K562 (cell line): ENCODE measurements at regions not wholly inside any gene's neighbourhood (a gene's known extent, or its start where the extent isn't known, plus 50 kb on each side); places are given as distances from the start of the nearest gene placed in this dataset.

Experiments used
- CHAMP1 ChIP-seq: fragments of 450-650 bp; IDR thresholded peaks from 2 replicates; pipeline ENCODE4 v1.6.1; 2016; ENCODE audit warnings: mild to moderate bottlenecking
- CREB3 ChIP-seq: fragments of 450-650 bp; conservative IDR thresholded peaks from 2 replicates; pipeline ENCODE4 v1.6.1; 2016; ENCODE audit warnings: missing genetic modification characterization, low read depth, mild to moderate bottlenecking, missing compliant biosample characterization, moderate library complexity
- CREM ChIP-seq: IDR thresholded peaks from 2 replicates; pipeline ENCODE4 v1.6.1; 2014; ENCODE audit warnings: antibody characterized with exemption, low read depth
- E2F5 ChIP-seq: sonication (generic); formaldehyde crosslinking; IDR thresholded peaks from 2 replicates; pipeline ENCODE4 v1.8.0; 2022; ENCODE audit warnings: mild to moderate bottlenecking, missing genetic modification reagents
- ELF2 ChIP-seq: fragments of 250-450 bp; sonication (Bioruptor Pico); IDR thresholded peaks from 2 replicates; pipeline ENCODE4 v1.5.0; 2021; ENCODE audit warnings: mild to moderate bottlenecking
- EP300 ChIP-seq: IDR thresholded peaks from 2 replicates; pipeline ENCODE4 v1.6.1; 2012; ENCODE audit warnings: low read length, improper control_type of control experiment
- FOXK2 ChIP-seq, 2 experiments: fragments of 450-650 bp; IDR thresholded peaks in 1 of 2; conservative IDR thresholded peaks in 1 of 2; 2 replicates each; pipeline ENCODE4 v1.6.1; 2016; ENCODE audit warnings: low read depth in 2 of 2, mild to moderate bottlenecking in 1 of 2
- HOMEZ ChIP-seq: fragments of 250-450 bp; sonication (Bioruptor Pico); IDR thresholded peaks from 2 replicates; pipeline ENCODE4 v1.4.0; 2020; ENCODE audit warnings: mild to moderate bottlenecking, moderate library complexity
- IRF9 ChIP-seq: fragments of 450-650 bp; IDR thresholded peaks from 2 replicates; pipeline ENCODE4 v1.6.1; 2016; ENCODE audit warnings: missing biosample characterization, missing genetic modification characterization
- L3MBTL2 ChIP-seq: fragments of 450-650 bp; IDR thresholded peaks from 2 replicates; pipeline ENCODE4 v1.6.1; 2016; ENCODE audit warnings: mild to moderate bottlenecking, moderate library complexity
- MEIS2 ChIP-seq: fragments of 450-650 bp; IDR thresholded peaks from 2 replicates; pipeline ENCODE4 v1.6.1; 2014; ENCODE audit warnings: mild to moderate bottlenecking; ENCODE audit not compliant: partially characterized antibody
- SP2 ChIP-seq: IDR thresholded peaks from 2 replicates; pipeline ENCODE4 v1.6.1; 2011; ENCODE audit warnings: mild to moderate bottlenecking, low read depth, low read length, moderate library complexity; ENCODE audit not compliant: poor library complexity, severe bottlenecking; ENCODE audit errors: extremely low read depth
- TGIF2 ChIP-seq: sonication (generic); formaldehyde crosslinking; IDR thresholded peaks from 2 replicates; pipeline ENCODE4 v1.8.1; 2022; ENCODE audit warnings: mild to moderate bottlenecking, missing genetic modification reagents, moderate library complexity
- TRIM24 ChIP-seq, 2 experiments: fragments of 450-650 bp; IDR thresholded peaks; 2 replicates each; pipeline ENCODE4 v1.6.1; 2016
- ZKSCAN1 ChIP-seq: fragments of 150-350 bp; IDR thresholded peaks from 2 replicates; pipeline ENCODE4 v1.6.1; 2016; ENCODE audit warnings: low read depth, low read length
- ZMIZ1 ChIP-seq, 2 experiments: fragments of 150-350 bp in 1 of 2; IDR thresholded peaks; 2 replicates each; pipeline ENCODE4 v1.6.1; 2012 to 2016; ENCODE audit warnings: low read depth in 2 of 2, low read length in 2 of 2, mild to moderate bottlenecking in 1 of 2, moderate library complexity in 1 of 2
- ZNF311 ChIP-seq: fragments of 250-450 bp; sonication (Bioruptor Pico); IDR thresholded peaks from 2 replicates; pipeline ENCODE4 v1.4.0; 2020; ENCODE audit warnings: mild to moderate bottlenecking, moderate library complexity
- ZNF695 ChIP-seq: fragments of 450-650 bp; formaldehyde crosslinking; IDR thresholded peaks from 2 replicates; pipeline ENCODE4 v1.4.0; 2020; ENCODE audit warnings: mild to moderate bottlenecking, moderate library complexity
- ZNF766 ChIP-seq: fragments of 200-800 bp; sonication (Bioruptor generic); conservative IDR thresholded peaks from 2 replicates; pipeline ENCODE4 v1.6.1; 2016; ENCODE audit warnings: missing genetic modification characterization, missing compliant biosample characterization

- TF ChIP-seq ZMIZ1 (IDR thresholded peaks at IDR 0.05; ENCODE audit: low read depth in 2 of 2, low read length in 2 of 2) (no peak), CHAMP1 (no peak), ZNF311 (CRISPR knock-in tag) (no peak), ELF2 (CRISPR knock-in tag) (no peak), ZNF695 (CRISPR knock-in tag) (no peak), HOMEZ (no peak), TRIM24 (IDR thresholded peaks at IDR 0.05) (peak in 1 of 2 experiments; percentile 59; a peak in 1 of 4 replicates), IRF9 (tag) (no peak), ZKSCAN1 (no peak), FOXK2 (conservative IDR thresholded peaks at IDR 0.05 in 1 of 2, IDR thresholded peaks at IDR 0.05 in 1 of 2; ENCODE audit: low read depth in 2 of 2) (no peak), CREB3 (tag) (no peak), EP300 (peak; percentile 49; the same call in 1 of the 2 replicates), SP2 (no peak), MEIS2 (peak; percentile 79), E2F5 (CRISPR knock-in tag) (no peak), L3MBTL2 (peak; percentile 16; the same call in 1 of the 2 replicates), CREM (no peak), ZNF766 (CRISPR knock-in tag) (peak; percentile 58; the same call in 1 of the 2 replicates), TGIF2 (CRISPR knock-in tag) (no peak)
These were observed 127.0 kb upstream of the NTRK2 start (continued) for GRCh38 chr9:84542554-84542953.
